ENCODE measurements at regions not wholly inside any gene's neighbourhood (a gene's known extent, or its start where the extent isn't known, plus 50 kb on each side); places are given as distances from the start of the nearest gene placed in this dataset.

DNA sequence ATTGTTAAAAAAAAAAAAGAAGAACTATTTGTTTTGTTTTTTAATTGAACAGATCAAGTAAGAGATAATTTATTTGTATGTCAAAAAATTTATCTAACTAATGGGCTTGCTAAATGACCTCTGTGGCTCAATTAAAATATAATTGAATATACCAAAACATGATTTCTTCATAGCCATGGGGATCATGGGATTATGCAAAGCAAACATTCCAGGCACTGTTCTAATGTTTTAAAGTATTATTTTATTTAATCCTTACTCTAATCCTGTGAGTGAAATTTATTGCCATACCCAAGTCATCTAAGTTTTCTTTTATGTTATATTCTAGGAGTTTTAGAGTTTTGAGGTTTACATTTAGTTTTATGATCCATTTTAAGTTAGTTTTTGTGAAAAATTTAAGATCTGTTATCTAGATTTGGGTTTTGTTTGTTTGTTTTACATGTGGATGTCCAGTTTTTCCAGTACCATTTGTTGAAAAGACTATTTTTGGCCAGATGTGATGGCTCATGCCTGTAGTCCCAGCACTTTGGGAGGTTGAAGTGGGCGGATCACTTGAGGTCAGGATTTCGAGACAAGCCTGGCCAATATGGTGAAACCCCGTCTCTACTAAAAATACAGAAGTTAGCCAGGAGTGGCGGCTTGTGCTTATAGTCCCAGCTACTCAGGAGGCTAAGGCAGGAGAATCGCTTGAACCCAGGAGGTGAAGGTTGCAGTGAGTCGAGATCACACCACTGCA, 52.3 kb upstream of the CNOT10 start:
- TF ChIP-seq, protein P1, sequence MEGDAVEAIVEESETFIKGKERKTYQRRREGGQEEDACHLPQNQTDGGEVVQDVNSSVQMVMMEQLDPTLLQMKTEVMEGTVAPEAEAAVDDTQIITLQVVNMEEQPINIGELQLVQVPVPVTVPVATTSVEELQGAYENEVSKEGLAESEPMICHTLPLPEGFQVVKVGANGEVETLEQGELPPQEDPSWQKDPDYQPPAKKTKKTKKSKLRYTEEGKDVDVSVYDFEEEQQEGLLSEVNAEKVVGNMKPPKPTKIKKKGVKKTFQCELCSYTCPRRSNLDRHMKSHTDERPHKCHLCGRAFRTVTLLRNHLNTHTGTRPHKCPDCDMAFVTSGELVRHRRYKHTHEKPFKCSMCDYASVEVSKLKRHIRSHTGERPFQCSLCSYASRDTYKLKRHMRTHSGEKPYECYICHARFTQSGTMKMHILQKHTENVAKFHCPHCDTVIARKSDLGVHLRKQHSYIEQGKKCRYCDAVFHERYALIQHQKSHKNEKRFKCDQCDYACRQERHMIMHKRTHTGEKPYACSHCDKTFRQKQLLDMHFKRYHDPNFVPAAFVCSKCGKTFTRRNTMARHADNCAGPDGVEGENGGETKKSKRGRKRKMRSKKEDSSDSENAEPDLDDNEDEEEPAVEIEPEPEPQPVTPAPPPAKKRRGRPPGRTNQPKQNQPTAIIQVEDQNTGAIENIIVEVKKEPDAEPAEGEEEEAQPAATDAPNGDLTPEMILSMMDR (tag by site-specific recombination; IDR thresholded peaks at IDR 0.05) = no peak
- no peak for TF ChIP-seq ZNF76 (tag by site-specific recombination; IDR thresholded peaks at IDR 0.05; ENCODE audit: borderline replicate concordance, low read depth)
- TF ChIP-seq HOXA7 (CRISPR knock-in tag; IDR thresholded peaks at IDR 0.05; ENCODE audit: borderline replicate concordance) = no peak
- no peak for TF ChIP-seq GLIS2 (tag by site-specific recombination; IDR thresholded peaks at IDR 0.05)
- TF ChIP-seq SCRT2 (tag by site-specific recombination; IDR thresholded peaks at IDR 0.05) = no peak
- no peak for TF ChIP-seq ZNF140 (tag by site-specific recombination; IDR thresholded peaks at IDR 0.05)
- TF ChIP-seq YY2 (tag by site-specific recombination; IDR thresholded peaks at IDR 0.05) = no peak
